Activated CD8-positive, alpha-beta memory T cell treated with anti-CD3 and anti-CD28 coated beads, Interleukin-2, amount 50 U/mL, for 4 hours (primary cell): ENCODE measurements at regions not wholly inside any gene's neighbourhood (a gene's known extent, or its start where the extent isn't known, plus 50 kb on each side); places are given as distances from the start of the nearest gene placed in this dataset.

Source experiments
- DNase-seq: peaks from one replicate; pipeline ENCODE4 v3.0.0-alpha.2; 2020

DNA sequence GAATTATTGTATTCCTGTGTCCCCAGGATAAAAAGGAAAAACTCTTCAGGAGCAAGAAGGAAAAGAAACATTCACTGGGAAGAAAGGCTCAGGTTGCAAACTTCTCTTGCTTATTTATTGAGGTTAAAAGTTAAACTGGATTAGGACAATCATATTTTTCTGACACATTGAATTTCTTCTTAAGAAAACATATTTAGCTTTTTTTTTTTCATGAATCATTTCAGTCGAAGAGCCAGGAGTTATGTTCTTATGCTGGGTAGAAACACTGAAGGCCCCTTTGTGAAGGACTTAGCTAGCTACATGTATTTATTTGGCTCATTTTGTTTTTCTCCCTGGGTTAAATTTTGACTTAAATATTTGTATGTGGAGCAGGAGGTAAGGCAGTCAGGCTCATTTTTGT is 434.0 kb downstream of the KLF5 start:
- DNase-seq, result no peak

DNA sequence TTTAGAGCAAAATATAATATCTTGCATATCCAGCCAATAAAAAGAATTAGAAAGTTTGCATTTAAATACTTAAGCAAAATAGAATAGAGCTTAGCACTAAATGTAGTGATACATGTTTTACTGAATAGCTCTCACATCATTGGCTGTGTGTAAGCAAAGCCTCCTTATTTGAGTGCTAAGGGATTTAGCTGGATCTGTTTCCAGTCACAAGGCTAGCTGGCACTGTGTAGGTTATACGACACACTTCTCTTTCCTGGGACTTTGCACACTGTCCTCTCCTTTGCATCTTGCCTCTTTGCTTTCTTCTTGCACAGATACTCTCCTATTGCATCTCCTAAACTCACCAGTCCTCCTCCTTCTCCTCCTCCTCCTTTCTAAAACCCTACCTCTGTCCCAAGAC is 423.8 kb downstream of the KLF5 start:
- DNase-seq, result no peak

DNA sequence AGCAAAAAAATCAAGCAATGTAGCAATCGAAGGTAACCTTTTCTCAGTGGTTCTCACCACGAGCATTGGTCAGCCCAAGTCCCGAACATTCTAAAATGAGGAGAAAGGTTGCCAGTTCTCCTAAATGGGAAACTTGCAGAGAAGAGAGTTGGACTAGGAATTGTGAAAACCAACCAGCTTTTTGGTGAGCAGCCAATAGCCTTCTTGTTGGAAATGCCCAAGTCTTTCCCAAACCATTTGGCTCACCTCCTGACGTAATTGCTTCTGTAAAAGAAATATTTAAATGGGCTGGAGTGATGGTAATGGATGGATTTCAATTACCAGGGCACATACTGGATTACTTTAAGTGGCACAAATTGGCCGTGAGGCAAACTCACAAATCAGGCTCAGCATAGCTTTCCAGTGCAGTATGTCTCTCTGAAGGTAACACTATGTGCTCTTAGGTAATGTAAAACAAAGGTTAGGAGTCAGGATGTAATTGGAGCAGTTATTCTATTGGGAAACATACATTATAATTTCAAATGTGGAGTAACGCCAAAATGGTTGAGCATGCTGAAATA is 423.2 kb downstream of the KLF5 start:
- DNase-seq, result no peak

DNA sequence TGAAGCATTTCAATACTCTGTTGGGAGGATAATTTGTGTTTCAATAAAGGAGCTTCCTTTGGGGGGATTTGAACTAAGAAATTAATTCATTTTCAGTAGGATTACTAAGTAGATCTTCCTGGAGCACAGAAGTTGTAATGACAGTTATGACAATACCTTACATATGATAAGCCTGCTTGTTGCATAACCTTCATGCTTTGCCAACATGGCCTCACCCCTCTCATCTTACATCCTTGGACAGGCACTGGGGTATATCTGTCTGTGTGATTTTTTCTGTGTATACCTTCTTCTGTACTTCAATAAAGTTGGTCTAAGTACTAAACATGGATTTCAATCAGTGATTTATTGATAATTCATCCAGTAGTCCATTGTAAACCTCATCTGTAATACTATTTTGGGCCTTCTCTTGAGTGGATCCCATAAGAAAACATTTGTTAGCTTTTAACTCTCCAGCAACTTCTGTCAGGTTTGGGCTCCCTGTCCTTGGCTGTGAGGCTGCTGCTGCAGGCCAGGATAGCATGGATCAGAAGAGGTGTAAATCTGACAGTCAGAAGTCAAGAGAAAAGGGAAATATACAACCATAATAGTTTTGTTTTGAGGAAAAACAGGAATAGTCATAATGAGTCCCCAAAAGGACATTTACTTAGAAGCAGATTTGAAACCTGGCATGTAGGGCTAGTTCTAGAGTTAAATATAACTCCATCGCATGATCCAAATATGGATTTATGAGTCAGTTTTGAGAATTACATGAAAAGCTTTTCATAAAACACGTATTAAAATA is 422.2 kb downstream of the KLF5 start:
- no peak for DNase-seq

DNA sequence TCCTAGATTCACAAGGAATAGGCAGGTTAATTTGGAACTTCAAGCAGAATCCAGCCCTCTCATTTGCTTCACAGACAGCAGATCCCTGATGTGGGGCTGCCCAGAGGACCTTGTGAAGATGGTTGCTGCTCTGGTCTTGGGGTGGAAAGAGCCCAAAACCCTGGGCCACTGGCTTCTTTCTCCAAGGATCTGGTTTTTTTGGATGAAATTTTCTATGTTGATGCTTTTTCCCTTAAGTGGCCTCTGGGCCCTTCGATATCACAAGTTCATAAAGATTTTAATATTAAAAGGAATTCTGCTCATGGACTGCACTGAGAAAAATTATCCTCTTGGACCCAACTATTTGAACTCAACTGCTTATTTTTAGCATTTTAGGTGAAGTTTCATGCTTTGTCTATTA is 421.1 kb downstream of the KLF5 start:
- DNase-seq, result no peak

DNA sequence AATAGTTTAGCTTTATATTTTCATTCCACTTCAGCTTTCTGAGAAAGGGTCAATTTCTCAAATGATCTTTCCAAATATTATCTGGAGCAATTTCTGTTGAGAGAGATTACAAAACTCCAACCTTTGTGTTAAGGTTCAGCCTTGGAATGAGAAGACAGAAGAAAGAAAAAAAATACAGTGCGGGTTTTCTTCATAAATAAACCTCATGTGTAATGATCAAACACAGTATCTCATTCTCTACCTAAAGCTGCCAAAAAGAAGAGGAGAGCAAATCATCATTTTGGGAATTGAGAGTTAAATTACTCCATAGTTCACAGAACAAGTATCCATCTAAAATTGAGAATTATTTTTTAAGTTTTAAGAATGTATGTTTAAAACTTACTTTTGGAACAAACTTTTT is 420.5 kb downstream of the KLF5 start:
- no peak for DNase-seq

DNA sequence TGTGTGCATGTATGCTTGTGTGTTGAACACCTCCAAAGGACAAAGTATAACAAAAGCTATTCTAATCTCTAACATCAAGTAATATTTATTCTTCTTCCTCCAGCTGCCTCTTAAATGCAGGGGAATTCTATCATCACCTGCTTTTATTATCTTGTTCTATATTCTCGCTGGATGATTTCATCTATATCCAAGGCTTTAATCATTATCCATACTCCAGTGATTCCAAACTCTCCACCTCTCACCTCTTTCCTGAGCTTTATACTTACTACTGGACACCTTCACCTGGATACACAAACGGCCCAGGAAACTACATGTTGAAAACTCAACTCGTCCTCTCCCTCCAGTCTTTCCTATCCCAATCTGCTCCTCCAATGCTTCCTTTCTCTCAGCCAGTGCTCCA is 418.6 kb downstream of the KLF5 start:
- DNase-seq, result no peak

DNA sequence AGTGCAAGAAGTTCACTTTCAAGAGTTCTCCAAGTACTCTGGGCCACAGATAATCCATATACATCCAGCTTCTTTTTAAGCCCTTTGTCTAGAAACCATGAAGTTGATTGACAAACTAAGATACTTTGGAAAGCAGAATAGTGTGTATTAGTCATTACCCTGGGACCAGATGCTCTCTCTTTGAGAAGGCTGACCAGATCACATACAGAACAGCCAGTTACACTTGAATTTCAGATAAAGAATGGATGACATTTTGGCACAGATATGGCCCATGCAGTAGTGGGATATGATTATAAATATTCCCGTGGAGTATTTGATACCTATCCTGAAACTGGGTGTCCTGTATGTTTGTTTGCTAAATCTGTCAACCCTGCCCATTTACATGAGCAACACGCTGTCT is 414.2 kb downstream of the KLF5 start:
- no peak for DNase-seq

DNA sequence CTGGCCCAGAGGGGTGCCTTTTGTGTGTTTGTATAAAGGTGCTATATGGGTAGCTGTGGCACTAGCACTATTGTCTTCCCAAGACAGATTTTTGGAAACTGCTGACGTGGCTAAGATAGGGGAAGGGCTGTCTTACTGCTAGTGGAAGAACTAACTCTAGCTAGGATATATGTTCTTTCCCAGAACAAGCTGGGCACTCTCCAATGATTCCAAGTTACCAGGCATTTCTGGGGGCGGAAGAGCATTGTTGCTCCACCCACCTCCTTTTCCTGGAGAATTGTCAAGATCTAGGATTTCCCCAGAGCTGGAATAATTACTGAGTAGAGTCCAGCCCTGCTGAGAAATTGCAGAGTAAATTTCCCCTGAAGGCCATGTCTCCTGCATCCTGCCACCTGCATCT is 408.3 kb downstream of the KLF5 start:
- DNase-seq, result no peak

DNA sequence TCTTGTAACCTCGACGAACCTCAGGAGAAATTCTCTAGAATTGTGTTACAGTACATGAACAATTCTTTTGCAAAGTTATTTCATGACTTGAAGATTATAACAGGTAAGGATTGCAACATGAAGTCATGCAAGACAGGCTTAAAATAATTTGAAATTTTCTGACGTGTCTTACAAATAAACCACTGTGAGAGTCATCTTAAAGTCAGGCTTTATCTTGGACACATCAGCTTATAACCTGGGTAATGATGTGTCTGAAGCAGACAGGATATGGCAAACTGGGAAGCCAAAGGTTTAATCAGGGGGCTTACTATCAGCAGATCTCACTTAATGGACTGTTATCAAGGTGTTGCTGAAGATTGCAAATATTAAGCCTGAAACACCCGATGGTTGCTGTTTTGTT is 407.8 kb downstream of the KLF5 start:
- no peak for DNase-seq

DNA sequence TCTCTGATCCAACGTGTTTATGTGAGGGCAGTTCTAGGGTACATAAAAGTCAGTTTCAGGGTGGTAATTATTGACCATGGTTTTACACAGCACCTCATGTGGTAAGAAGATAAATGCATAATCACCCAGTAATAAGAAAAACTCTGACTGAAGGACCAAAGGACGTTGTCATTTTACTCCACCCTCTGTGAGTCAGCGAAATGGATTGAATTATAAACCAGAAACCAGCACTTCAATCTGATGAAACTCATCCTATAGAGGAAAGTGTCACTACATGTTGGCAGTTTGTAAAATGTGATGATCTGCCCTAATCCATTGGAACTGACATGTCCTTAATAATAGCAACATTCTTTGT is 406.8 kb downstream of the KLF5 start:
- DNase-seq, result no peak

DNA sequence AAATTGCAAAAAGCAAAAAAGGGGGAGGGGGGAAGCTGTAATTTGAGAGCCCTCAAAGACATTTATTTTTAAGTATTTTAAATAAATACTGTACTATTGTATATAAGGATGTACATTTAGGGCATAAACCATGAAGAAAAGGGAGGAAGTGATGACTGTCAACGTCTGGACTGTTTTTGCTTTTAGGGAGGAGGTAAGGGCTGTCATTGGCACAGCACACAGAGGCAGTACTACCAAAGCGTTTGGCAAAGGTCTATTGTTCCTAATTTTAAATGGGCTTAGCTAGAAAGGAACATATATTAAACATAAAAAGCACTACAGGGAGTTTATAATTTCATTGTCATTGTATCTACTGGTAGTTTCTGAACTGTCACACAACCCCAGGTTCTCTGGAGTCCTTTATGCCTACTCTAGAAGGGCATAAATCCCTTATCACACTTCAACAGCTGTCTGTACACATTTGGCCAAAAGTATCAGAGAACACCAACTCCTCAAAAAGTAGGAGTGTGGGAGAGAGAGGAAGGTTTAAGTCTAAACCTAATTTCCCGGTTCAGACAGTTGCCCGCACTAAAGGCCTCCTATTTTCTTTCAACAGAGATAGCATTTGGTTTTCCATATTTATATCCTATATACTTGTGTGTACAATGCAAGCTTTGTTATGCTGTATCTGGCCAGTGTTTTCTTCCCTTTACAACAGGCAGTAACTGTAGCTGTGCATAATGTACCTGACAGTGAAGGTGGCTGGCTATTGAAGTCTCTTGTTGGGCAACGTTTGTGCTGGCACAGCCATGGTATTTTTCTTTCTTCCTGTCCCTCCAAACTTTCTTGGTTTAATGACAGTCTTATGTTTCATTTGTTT is 406.2 kb downstream of the KLF5 start:
- no peak for DNase-seq

DNA sequence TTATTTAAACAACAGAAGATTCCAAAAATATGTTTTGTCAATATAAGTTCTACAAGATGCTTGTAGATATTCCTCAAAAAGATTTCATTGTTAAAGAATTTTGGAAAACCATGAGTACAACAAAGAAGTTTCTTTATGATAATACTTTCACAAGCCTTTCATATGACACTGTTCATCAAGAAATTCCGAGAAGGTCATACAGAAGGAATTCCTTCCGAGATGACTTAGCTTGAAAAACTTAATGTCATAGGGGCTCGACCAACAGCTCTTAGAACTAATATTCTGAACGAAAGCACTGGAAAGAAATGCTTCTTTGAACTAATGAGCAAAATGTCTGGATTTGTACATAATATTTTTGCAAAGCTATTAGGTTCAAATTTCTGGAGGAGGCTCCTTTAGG is 403.4 kb downstream of the KLF5 start:
- no peak for DNase-seq

DNA sequence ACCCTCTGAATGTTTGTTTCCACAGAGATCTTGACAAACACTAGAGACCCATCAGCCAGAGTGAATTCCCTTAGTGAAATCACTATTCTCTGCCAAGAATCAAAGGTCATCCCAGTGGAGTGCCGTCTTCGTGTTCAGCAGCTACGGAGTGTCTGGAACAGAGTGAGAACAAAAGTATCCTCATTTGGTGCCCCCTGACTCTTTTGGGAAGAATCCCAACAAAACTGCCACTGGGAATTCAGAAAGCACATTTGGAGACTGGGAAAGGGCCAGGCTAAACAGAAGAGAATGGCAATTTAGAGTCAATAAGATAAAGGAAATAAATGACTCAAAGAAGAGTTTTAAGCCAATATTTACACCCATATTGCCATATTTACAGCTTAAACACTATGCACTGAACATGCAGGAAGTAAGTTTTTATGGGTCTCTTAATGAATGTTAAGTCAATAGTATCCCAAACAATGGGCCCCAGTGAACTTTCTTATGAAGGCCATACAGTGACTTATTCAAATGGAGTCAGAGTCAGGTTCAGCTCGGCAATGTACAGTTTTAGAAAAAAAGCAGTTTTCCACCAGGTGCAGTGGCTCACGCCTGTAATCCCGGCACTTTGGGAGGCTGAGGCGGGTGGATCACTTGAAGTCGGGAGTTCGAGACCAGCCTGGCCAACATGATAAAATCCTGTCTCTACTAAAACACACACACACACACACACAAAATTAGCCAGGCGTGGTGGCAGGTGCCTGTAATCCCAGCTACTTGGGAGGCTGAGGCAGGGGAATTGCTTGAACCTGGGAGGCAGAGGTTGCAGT is 392.6 kb downstream of the KLF5 start:
- DNase-seq, result no peak

DNA sequence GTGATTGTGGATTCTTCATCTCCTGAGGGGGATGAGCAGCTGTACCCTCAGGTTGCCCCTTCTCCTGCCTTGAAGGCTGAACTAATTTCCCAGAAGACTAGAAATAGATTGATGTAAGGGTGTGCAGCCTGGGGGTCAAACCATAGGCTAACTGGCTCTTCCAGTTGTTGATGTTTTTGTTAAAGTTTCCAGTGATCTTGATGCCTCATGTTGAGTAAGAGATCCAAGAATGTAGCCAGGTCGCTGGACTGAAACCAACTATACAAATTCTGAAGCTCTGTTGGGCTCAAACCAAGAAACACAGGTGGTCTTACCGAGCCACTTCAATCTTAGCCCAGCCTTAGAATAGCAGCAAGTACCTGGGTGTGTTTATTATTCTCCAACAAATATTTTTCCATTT is 391.8 kb downstream of the KLF5 start:
- no peak for DNase-seq

DNA sequence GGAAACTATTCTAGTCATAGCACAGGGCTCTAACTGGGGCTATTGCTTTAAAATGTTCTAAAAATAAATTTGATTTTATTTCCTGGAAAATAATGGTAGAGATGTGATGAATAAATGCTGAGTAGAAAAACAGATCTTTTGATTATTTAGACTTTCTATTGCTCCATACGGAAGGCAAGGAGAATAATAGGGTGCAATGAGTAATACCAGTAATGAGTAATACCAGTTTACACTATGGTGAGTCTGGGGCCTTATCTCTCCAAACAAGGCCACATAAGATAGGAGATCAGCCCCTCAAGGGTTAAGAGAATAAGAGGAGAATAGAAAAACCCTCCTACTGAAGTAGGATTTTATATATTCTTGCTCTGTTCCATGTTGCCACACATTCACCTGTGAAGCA is 390.4 kb downstream of the KLF5 start:
- no peak for DNase-seq

DNA sequence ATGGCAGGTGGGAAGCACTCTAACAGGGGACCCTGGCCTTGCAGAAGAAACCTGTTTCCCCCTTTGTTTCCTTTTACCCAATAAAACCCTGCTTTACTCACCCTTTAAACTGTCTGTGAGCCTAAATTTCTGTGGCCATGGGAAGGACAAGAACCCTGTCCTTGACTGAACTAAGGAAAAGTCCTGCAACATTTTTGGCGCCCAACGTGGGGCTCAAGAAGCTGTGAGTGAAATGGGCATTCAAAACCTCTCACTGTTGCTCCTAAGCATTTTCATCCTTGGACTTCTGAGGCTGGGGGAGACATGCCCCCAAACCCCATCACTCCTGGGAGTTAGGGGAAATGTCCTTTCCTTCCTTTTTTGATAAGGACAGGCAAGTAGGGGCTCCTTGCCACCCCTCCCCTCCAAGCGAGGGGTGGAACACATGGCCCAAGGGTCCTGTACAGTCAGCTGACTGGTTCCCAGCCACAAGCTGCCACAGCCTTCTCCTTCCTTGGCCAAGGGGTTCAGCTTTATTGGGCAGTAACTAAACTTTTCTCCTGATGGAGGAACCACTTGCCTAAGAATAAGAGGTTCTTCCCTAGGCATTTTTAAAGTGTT is 381.6 kb downstream of the KLF5 start:
- DNase-seq, result no peak

DNA sequence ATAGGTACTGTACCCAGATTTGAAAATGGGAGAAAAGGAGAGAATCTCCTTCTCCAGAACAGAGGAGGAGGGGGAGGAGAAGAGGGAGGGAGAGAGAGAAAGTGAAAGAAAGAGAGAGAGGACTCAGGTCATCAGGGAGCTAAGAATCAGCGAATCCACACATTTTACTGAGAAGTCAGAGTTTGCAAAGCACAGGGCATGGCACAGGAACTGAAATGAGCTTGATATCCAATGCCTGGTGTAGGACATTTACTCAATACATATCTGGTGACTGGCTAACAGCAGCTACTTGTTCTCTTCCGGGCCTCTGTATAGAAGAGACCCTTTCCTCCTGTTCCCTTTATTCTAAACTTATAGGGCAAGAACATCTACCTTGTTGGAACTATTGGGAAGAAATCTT is 375.1 kb downstream of the KLF5 start:
- DNase-seq, result no peak

DNA sequence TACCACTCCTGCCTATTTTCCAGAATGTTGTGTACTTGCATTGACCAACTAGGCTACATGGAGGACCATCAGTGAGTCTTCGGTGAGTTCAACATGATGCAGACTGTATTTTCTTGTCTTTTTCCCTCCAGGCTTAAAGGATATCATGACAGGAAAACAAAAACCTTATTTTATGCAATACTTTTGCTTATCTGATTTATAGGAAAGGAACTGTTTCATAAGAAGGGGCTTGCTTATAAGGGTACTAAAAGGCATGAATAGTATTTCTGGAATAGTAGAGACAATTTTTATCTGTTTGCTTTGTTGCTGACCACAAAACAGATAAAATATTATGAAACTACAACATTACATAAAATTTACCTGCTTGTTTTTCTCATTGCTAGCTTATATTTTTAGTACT is 374.7 kb downstream of the KLF5 start:
- no peak for DNase-seq

DNA sequence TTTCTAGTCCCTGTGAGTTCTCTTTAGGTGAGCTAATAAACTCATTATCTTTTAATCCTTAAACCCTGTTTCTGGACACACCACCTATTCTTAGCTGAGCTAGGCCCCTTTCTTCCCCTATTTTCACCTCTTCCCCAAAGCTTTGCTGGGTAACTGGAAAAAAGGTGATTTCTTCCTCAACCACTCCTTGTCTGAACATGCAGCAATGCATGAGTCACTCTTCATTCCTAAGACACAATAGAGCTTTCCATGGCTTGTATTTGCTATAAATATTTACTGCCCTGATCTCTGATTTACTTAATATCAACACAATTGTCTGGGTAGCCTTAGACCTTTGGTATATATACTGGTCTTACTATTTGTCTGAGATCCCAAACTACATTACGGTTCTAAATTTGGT is 370.9 kb downstream of the KLF5 start:
- no peak for DNase-seq

DNA sequence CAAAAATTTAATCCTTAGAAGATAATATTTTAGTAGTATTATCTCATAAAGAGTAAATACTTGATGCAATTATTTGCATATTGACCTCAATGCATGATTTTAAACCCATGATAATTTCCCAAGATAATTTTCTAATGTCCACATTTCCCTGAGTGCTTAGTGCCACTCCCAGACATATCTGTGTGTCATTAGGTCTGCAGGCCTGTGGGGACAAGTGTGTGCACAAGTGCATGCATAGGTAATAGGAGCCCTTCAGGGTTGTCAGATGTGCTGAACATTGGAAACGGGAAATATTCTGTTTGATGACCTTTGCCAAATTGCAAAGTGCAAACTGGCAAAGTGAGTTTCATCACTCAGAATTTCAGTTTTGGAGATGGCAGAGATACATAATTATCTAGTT is 369.9 kb downstream of the KLF5 start:
- DNase-seq, result no peak

DNA sequence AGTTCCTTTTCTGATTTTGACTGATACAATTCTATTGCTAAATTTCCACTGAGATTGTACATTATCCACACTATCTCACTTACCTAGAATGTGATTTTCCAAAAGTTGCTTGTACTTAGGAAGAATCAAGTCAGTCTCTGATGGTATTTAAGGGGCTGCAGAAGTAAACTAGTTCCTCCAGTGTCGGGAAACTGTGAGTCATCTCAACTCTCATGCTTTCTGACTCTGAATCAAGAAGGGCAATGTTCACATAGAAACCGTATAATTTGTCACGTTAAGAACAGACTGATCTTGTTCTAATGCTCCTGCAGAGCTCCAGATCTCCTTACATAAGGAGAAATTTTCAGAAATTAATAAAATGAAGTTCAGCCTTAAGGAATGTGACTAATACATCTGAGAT is 369.3 kb downstream of the KLF5 start:
- no peak for DNase-seq

DNA sequence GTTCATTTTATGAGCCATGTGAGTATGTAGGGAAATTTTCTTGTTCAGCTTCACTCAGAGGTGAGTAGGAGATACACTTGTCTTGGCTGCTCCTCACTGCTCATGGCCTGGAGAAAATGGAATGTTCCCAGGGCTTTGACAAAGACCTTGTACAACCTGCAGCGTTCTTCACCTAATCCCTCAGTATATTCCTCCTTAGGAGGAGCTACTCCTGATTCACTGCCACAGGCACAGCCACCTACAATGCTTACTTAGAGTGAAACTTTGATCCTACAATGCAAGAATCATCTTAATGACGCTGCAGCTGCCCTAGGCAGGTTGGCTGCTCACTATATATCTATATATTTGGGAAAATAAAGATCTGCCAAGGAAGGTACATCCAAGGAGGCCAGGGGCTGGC is 364.2 kb downstream of the KLF5 start:
- no peak for DNase-seq
